ENCODE measurements at regions not wholly inside any gene's neighbourhood (a gene's known extent, or its start where the extent isn't known, plus 50 kb on each side); places are given as distances from the start of the nearest gene placed in this dataset.
"Not testable (repeated sequence)": the region's sequence is repeated elsewhere in the genome, so short reads cannot be mapped to it uniquely, and the experiment has no call there.

DNA sequence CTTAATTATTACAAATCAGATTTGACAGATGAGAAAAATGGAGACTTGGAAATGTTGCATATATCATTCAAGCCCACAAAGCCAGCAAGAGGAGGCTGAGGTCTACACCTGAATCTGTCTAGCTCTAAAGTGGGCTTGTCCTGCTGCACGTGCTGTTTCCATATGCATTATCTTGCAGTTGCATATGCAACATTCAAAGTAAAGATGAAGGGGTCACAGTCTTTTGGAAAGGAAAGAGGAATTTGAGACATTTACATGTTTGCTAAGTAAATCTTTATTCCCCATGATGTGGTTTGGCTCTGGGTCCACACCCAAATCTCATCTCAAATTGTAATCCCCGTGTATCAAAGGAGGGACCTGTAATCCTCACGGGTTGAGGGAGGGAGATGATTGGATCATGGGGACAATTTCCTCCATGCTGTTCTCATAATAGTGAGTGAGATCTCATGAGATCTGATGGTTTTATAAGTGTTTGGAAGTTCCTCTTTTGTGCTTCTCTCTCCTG is 98.3 kb downstream of the BACH1 start:
- ATAC-seq (no peak), DNase-seq (no peak)
- intact Hi-C loops (cut with micrococcal nuclease) = no loop called here

DNA sequence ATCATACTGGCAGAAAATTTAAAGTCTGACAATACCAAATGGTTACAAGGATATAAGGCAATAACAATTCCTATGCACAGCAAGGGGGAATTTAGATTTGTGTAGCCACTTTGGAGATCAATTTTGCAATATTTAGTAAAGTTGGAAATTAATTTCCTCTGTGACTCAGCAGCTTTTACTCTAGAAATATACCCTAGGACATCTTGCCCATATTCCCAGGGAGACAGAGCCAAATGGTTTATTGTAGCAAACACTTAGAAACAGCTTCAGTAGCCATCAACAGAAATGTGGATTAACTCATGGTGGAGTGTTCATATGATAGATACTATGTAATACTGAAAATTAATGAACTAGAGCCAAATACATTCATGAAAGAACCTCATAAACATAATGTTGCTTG is 104.6 kb downstream of the BACH1 start:
- no peak for ATAC-seq
- DNase-seq = no peak
- intact Hi-C loops (cut with micrococcal nuclease) = no loop called here

DNA sequence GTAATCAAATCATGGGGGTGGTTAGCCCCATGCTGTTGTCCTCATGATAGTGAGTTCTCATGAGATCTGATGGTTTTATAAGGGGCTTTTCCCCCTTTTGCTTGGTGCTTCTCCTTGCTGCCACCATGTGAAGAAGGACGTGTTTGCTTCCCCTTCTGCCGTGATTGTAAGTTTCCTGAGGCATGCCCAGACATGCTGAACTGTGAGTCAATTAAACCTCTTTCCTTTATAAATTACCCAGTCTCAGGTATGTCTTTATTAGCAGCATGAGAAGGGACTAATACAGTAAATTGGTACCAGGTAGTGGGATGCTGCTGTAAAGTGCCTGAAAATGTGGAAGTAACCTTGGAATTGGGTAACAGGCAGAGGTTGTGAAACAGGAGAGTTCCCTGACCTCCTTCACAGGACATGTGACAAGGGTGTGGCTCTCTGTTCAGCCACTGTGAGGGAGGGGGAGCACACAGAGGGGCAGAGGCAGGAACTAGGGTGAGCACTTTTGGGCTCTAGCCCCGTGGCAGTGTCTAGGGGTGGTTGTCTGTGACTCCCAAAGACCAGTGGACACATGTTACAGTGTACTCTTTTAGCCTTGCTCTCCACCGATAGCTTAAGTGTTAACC is 105.3 kb downstream of the BACH1 start:
- intact Hi-C loops (cut with micrococcal nuclease) = no loop called here
- ATAC-seq (no peak), DNase-seq (no peak)

DNA sequence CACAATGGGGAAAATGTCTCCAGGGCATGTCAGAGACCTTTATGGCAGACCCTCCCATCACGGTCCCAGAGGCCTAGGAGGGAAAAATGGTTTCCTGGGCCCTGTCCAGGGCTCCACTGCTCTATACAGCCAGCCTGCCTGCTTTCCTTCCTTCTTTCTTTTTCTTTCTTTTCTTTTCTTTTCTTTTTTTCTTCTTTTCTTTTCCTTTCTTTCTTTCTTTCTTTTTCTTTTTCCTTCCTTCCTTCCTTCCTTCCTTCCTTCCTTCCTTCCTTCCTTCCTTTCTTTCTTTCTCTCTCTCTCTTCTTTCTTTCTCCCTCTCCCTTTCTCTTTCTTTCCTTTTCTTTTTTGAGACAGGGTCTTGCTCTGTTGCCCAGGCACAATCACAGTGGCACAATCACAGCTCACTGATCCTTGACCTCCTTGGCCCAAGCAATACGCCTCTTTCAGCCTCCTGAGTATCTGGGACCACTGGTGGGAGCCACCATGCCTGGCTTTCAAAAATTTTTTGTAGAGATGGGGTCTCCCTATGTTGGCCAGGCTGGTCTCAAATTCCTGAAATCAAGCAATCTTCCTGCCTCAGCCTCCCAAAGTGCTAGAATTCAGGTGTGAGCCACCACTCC is 106.9 kb downstream of the BACH1 start:
- ATAC-seq (no peak), DNase-seq (no peak)
- intact Hi-C loops (cut with micrococcal nuclease) = no loop called here

DNA sequence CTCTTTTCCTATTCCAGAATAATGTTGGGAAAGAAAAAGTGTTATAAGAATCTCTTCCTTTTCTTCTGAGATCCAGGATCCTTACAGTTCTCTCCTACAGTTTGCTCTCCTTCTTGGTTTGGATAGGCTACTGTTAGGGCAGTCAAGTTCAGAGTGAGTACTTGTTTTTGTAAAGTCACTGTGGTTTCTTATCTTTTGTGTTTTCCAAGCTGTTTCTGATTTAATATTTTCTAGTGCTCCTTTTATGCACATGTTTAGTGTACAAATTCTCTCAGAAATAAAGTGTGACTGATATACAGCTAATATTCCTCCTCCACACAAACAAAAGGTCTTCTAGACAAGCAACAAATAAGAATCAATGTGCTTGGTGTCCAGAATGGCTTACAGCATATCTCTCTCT is 107.7 kb downstream of the BACH1 start:
- intact Hi-C loops (cut with micrococcal nuclease) = no loop called here
- DNase-seq (no peak), ATAC-seq (no peak)

DNA sequence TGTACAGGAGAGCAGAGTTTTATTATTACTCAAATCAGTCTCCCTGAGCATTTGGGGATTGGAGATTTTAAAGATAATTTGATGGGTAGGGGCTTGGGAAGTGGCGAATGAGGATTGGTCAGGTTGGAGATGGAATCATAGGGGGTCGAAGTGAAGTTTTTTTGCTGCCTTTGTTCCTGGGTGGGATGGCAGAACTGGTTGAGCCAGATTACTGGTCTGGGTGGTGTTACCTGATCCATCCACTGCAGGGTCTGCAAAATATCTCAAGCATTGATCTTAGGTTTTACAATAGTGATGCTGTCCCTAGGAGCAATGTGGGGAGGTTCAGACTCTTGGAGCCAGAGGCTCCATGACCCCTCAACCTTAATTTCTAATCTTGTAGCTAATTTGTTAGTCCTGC is 108.8 kb downstream of the BACH1 start:
- intact Hi-C loops (cut with micrococcal nuclease) = no loop called here
- DNase-seq = no peak
- no peak for ATAC-seq

DNA sequence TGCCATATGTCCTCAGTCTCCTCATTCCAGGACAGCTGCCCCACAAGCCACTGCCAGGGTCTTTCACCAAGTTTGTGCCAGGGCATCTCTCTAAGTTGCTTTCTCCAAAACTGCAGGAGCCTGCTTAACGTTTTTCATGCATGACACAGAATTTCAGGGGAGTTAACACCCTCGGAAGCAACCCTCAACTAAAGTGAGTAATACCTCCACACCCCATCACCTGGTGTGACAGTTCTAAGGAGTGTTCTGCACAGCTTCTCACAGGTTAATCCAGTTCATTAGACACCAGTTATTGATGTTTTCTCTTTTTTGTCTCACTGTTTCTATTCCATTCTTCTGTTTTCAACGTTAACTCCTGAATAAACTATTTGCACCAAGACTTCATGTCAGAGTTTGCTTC is 115.0 kb downstream of the BACH1 start:
- DNase-seq (no peak), ATAC-seq (no peak)
- intact Hi-C loops (cut with micrococcal nuclease) = no loop called here

DNA sequence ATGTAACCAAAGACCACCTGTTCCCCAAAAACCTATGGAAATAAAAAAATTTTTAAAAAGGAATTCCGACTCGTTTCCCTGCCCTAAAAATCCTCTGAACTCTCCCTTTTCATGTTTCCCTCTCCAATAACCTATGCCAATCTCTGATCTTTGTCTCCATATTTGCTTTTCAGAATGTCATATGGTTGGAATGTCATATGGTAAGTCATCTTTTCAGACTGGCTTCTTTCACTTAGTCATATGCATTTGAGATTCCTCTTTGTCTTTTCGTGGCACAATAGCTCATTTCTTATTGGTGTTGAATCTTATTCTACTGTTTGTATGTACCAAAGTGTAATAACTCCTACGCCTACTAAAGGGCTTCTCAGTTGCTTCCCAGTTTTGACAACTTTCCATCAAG is 117.5 kb downstream of the BACH1 start:
- intact Hi-C loops (cut with micrococcal nuclease) = no loop called here
- ATAC-seq = no peak
- no peak for DNase-seq

DNA sequence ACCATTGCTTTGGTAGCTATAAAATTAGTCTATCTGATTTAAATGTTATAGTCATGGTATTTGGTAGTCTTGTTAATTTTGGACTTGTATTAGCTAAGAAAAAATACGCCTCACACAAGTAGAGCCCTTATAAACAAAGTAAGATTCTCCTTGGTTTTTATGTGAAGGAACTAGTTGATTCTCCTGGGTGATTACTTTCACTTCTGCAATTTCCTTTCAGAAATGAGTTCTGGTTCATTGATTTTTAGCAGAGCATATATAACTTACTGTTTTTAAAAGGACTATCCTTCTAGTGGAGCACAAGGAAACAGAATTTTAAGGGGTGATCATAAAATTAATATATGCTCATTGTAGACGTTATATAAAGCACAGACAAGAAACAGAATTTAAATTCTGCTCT is 120.1 kb downstream of the BACH1 start:
- ATAC-seq = no peak
- no peak for DNase-seq
- intact Hi-C loops (cut with micrococcal nuclease) = no loop called here

DNA sequence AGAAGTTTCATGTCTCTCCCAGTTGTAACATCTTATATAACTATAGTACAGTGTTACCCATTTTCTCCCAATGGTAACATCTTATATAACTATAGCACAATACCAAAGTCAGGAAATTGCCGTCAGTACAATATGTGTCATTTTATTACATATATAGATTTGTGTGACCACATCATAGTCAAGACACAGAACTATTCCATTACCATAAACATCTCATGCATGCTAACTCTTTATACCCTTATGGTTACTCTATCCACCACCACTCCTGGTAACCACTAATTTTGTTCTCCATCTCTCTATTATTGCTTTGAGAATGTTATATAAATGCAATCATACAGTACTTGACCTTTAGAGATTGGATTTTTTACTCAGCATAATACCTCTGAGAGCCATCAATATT is 120.7 kb downstream of the BACH1 start:
- DNase-seq = no peak
- ATAC-seq = no peak
- intact Hi-C loops (cut with micrococcal nuclease) = no loop called here

DNA sequence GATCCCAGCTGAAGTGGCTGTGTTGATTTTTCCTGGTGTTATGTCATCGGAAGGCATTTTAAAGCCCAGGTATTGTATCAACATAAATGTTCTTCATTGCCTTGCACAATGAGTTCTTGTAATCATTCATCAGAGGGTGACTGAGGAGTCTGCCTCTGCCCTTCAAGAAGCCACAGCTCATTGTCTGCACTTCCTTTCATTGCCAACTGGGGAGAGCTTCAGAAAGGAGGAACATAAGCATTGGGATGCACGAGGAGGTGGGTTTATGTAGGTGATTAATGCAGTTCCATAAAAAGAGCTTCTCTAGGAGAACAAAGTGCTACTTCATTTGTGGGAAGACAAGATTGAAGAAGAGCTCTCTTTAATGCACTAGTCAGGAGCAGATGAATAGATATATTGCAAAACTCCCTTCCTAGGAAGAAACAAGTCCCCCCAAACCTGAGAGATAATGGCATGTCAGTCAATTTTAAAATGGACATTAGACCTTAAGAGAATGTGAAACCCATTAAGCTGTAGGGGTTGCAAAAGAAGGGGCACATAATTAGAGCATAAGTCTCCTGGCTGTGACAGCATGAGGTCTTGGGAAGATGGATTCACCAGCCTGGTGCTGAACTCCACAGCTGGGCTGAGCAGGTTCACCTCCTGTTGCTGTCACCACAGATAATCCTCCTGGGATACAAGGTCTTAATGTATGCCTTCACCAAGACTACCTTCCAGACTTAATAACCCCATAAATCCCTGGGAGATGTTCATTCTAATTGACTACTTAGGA is 124.6 kb downstream of the BACH1 start:
- ATAC-seq (no peak), DNase-seq (no peak)
- intact Hi-C loops (cut with micrococcal nuclease) = no loop called here

DNA sequence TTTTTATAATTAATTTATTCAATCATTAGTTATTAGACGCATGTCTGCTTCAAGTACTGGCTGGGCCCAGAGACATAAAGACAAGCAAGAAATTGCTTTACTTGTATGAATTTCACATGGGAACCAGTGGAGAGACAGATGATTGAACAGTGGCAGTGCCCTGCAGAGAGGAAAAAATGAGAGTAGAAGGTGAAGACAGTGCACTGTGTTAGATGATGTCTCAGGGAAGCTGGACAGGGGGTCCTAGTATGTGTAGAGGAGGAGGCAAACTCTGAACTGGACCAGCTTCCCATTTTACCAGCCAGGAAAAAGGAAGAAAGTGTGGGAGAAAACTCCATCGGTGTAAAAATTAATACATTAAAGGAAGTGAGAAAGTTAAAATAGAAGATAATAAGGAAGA is 126.0 kb downstream of the BACH1 start:
- DNase-seq (no peak), ATAC-seq (no peak)
- intact Hi-C loops (cut with micrococcal nuclease) = no loop called here

DNA sequence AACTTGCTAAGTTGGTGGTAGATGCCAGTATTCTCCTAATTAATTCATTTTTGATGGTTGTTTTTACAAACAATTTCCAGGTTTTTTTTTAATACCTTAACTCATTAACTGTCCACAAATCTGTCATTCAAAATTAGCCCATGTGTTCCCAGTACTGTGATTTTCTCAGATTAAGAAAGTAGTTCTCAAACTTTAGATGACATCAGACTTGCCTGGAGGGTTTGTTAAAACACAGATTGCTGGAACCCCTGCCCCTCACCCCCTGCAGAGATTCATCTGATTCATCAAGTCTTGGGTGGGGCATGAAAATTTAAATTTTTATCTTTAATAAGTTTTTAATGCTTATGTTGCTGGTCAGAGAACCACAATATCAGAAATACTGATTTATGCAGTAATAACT is 130.5 kb downstream of the BACH1 start:
- intact Hi-C loops (cut with micrococcal nuclease) = no loop called here
- ATAC-seq (no peak), DNase-seq (no peak)

DNA sequence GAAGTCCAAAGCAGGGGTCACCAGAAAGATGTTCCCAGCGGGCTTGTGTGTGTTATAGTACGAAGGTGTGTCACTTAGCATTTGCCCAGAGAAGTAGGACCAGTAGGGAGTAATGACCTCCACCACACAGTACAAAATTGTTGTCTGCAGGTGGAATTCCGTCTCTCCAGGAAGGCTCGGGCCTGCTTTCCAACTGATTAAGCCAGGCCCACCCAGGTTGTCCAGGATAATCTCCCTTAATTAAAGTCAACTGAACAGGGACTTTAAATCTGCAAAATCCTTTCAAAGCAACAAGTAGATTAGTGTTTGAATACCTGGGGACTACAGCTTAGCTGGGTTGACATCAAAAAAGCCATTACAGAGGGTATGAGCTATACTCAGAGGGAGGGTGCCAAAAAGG is 131.3 kb downstream of the BACH1 start:
- ATAC-seq (no peak), DNase-seq (no peak)
- intact Hi-C loops (cut with micrococcal nuclease) = no loop called here

DNA sequence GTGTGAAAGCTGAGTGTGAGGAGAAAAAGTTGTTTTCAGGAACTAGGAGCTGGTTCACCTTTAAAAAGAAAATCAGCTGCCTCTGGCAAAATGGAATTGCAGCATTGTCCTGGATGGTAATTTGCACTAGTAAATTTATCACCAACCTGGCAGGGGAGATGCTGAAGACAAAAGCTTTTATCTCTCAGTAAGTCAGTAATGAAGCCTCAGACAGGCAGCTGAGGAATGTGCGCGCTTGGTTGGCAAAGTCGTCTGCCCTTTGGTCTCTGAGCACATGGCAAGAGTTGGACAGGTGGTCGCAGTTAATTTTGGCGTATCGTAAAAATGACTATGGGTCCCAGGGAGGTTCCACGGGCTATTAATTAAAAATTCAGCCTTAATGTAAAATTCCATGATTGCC is 131.9 kb downstream of the BACH1 start:
- no peak for DNase-seq

DNA sequence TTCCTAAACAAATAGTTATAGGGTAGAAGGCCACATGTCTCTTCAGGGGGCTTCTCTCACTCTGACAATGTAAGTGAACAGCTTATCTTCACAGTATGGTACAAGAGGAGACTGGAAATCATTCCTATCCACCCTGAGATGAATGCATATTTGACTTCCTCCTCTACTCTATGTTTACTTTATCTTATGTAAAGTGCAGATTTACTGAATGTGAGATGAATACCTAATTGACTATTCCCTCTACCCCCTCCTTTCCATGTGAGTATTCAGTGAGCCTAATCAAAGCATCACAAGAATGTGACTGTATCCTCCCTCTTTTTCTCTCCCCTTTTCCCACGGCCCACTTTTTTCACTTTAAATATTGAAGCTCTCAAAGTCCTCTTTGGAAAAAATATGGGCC is 132.5 kb downstream of the BACH1 start:
- DNase-seq (no peak), ATAC-seq (no peak)
- intact Hi-C loops (cut with micrococcal nuclease) = no loop called here

More for the DNA sequence above, 131.9 kb downstream of the BACH1 start:
- intact Hi-C loops (cut with micrococcal nuclease) = no loop called here
- ATAC-seq = no peak

DNA sequence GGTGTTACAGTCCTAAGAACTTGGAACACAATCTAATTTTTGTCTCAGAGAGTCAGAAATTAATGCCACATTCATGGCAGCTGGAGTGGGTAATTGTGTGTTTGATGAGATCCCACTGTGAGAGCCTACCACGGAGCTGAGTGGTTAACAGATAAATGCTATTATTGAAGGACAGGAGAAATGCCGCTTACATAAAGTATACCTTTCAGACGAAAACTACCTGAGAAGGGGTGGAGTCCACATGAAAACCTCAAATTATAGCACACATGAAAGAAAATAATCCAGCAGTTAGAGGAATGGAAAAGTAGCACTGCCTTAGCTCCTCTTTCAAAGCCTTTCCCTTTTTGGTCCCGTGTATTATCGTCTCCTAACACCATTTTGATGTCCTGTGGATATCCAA is 133.0 kb downstream of the BACH1 start:
- intact Hi-C loops (cut with micrococcal nuclease) = no loop called here
- ATAC-seq (no peak), DNase-seq (no peak)

DNA sequence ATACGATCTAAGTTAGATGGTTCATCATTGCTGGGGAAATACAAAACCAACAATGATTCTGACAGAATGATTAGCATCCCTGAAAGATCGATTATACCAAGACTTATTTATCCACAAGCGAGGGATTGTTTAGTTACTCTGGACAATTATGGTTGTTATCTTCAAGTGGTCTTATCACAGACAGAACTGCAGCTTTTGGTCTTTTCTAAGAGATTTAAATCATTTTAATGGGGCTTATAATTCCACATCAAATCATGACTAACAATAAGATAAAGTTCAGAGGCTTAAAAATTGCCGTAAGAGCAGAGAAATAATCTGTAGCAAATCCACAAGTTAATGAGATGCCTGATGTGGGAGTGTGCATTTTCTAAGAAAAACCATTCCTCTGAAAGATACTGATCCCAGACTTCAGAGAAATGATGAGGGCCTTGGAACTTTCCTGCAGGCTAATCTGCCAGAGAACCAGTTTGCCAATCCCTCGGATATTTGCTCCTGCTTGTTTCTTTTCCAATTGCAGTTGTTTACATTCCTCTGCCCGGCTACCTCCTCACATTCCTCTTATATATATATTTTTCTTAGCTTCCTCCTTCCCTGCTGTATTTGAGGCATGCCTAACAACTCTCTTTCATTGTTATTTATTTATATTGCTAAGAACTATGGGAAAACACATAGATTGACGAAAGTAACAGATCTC is 134.8 kb downstream of the BACH1 start:
- no peak for DNase-seq
- intact Hi-C loops (cut with micrococcal nuclease) = no loop called here
- ATAC-seq = no peak

DNA sequence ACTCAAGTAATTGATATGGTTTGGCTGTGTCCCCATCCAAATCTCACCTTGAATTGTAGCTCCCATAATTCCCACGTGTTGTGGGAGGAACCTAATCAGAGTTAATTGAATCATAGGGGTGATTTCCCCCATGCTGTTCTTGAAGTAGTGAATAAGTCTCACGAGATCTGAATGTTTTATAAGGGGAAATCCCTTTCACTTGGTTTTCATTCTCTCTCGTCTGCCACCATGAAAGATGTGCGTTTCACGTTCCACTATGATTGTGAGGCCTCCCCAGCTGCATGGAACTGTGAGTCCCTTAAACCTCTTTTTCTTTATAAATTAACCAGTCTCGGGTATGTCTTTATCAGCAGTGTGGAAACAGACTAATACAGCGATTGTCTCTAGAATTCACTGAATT is 135.4 kb downstream of the BACH1 start:
- intact Hi-C loops (cut with micrococcal nuclease) = no loop called here
- ATAC-seq (no peak), DNase-seq (no peak)

DNA sequence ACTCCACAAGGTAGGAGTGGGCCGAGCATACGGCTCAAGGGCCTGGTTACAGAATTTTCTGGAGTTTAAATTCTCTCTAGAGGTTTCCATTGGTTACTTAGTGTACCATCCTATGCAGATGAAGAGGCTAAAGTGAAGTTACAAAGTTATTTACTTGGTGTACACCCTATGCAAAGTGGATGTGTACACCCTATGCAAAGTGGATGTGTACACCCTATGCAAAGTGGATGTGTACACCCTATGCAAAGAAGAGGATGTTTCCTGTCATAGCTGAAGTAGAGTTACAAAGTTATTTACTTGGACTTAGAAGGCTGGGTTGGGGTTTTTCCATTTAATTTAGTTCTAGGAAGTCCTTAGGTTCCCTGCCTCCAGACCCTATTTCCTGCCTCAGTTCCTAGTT is 136.3 kb downstream of the BACH1 start:
- intact Hi-C loops (cut with micrococcal nuclease); DNase-seq; ATAC-seq: not testable (repeated sequence)
